ENCODE measurements at regions not wholly inside any gene's neighbourhood (a gene's known extent, or its start where the extent isn't known, plus 50 kb on each side); places are given as distances from the start of the nearest gene placed in this dataset.

- in situ Hi-C loops (cut with HindIII; ENCODE audit: extremely low pct_ligation_motif_present, low pct_unique_long_range_greater_than_20kb): no loop called here
- ChIA-PET POLR2A (no interaction called here), CTCF (ENCODE audit: low intra/inter-chr PET ratio, low total read pairs) (no interaction called here)
- H2AFZ ChIP-seq (ENCODE audit: low read length): no peak overlapping the region
- 19% methylated on average over 2 of the region's 2 CpGs for whole genome bisulfite sequencing (ENCODE audit: low lambda C conversion rate)
- H3K4me1 ChIP-seq (ENCODE audit: insufficient read depth, low read length): peaks cover 30% of the 10 kb centered on the region
- FAIRE-seq: no peak
- H3K4me2 ChIP-seq (ENCODE audit: low read depth, low read length): no peak overlapping the region
- no TSS peak for BruUV-seq (replicated peaks)
- no peak for ATAC-seq
- H4K20me1 ChIP-seq (ENCODE audit: insufficient read depth, low read length): no peaks in the 10 kb centered on the region
- H3K9ac ChIP-seq (ENCODE audit: insufficient read depth, low read depth, low read length): no peak overlapping the region
- DNase-seq (ENCODE audit: low spot score): no peak
- H3K9me3 ChIP-seq (ENCODE audit: low read length): no peaks in the 10 kb centered on the region
- no peaks in the 10 kb centered on the region for H3K27me3 ChIP-seq (ENCODE audit: control insufficient read depth in 1 of 2, insufficient read depth in 2 of 2, low read length in 2 of 2)
- intact Hi-C loops (cut with micrococcal nuclease; ENCODE audit: unreplicated experiment): no loop called here
- H3K79me2 ChIP-seq (ENCODE audit: insufficient read depth, low read length): no peaks in the 10 kb centered on the region
- no peak overlapping the region for H3K4me3 ChIP-seq (replicated peaks in 1 of 3; ENCODE audit: insufficient read depth in 1 of 3, low read depth in 2 of 3, low read length in 3 of 3)
- no peaks in the 10 kb centered on the region for H3K36me3 ChIP-seq (replicated peaks in 1 of 2; ENCODE audit: control insufficient read depth in 1 of 2, insufficient read depth in 2 of 2, low read length in 2 of 2)
- no peak overlapping the region for H3K27ac ChIP-seq (ENCODE audit: extremely low read length, insufficient read depth, low read length)
- TF ChIP-seq KLF6 (CRISPR knock-in tag; IDR thresholded peaks at IDR 0.05) (no peak), CEBPG (CRISPR knock-in tag; IDR thresholded peaks at IDR 0.05) (no peak), ZBED4 (CRISPR knock-in tag; IDR thresholded peaks at IDR 0.05; ENCODE audit: borderline replicate concordance) (no peak), TAF1 (CRISPR knock-in tag; IDR thresholded peaks at IDR 0.05) (no peak), ZNF788 (CRISPR knock-in tag; IDR thresholded peaks at IDR 0.05; ENCODE audit: borderline replicate concordance) (no peak), RNF219 (CRISPR knock-in tag; IDR thresholded peaks at IDR 0.05) (no peak), MLLT10 (CRISPR knock-in tag; IDR thresholded peaks at IDR 0.05) (no peak), ZFP62 (CRISPR knock-in tag; IDR thresholded peaks at IDR 0.05) (no peak), ZNF501 (CRISPR knock-in tag; IDR thresholded peaks at IDR 0.05) (no peak), ZMAT5 (CRISPR knock-in tag; IDR thresholded peaks at IDR 0.05; ENCODE audit: borderline replicate concordance, low read depth) (no peak), HBP1 (CRISPR knock-in tag; IDR thresholded peaks at IDR 0.05; ENCODE audit: low read depth) (no peak), POLR2G (IDR thresholded peaks at IDR 0.05; ENCODE audit: low read depth, low read length) (no peak), ZNF30 (CRISPR knock-in tag; IDR thresholded peaks at IDR 0.05) (no peak)
Measured at GRCh38 chrX:96407981-96408380, 276.7 kb upstream of the DIAPH2 start.
